ENCODE measurements at regions not wholly inside any gene's neighbourhood (a gene's known extent, or its start where the extent isn't known, plus 50 kb on each side); places are given as distances from the start of the nearest gene placed in this dataset.
A peak's percentile ranks its signal among the peaks of the same experiment; 100 is the strongest.
"Not testable (repeated sequence)": the region's sequence is repeated elsewhere in the genome, so short reads cannot be mapped to it uniquely, and the experiment has no call there.

DNA sequence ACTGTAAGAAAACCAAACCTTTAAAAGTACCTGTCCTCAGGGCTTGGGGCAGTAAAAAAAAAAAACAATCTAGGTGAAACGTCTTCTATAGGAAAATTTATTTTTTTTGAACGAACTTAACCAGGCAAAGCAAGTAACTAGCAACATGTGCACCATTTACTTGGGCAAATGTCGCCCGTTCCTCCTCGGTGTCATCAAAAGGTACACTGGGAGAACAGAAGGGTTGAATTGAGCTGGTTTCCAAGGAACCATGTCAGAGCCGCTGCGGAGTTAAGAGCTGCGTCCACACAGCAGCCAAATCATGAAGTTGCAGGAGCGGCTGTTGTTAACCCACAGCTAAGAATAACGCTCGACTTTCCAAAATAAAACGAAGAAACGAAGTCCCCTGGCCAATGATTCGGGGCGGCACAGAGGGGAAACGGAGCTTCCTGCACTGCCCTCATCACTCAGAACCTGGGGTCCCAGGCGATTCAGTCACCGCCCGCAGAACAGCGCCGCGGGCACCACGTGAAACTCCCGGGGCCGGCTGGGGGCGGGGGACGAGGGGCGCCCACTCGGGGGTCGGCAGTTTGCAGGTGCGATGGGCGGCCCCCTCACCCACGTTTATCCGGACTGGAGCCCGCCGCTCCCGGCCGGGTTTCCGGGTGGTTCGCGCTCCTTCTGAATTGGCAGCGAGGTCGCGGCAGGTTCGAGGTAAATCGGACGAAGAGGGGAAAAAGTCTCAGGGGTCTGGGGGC, 53.6 kb upstream of the PLGLB1 start:
- DNase-seq (ENCODE audit: low read depth): peak; percentile 13

DNA sequence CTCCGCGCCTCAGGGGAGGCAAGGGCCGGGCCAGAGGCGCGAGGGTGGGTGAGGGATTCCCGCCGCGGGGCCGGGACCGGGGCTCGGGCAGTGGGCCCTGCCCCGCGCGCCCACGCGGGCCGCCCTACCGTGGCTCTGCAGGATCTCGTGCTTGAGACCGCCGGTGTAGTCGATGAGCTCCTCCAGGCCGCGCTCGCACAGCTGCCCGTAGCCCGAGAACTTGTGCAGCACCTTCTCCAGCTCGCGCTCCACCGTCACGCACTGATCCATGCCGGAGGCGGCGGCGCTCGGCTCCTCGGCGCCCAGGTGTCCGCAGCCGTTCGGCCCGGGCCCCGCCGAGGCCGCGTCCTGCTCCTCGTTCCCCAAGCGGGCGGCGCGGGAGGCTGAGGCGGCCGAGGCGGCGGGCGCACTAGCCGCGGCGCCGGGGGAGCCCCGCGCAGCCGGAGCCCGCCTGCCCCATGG, 54.2 kb upstream of the PLGLB1 start:
- DNase-seq (ENCODE audit: low read depth): peak; percentile 65

DNA sequence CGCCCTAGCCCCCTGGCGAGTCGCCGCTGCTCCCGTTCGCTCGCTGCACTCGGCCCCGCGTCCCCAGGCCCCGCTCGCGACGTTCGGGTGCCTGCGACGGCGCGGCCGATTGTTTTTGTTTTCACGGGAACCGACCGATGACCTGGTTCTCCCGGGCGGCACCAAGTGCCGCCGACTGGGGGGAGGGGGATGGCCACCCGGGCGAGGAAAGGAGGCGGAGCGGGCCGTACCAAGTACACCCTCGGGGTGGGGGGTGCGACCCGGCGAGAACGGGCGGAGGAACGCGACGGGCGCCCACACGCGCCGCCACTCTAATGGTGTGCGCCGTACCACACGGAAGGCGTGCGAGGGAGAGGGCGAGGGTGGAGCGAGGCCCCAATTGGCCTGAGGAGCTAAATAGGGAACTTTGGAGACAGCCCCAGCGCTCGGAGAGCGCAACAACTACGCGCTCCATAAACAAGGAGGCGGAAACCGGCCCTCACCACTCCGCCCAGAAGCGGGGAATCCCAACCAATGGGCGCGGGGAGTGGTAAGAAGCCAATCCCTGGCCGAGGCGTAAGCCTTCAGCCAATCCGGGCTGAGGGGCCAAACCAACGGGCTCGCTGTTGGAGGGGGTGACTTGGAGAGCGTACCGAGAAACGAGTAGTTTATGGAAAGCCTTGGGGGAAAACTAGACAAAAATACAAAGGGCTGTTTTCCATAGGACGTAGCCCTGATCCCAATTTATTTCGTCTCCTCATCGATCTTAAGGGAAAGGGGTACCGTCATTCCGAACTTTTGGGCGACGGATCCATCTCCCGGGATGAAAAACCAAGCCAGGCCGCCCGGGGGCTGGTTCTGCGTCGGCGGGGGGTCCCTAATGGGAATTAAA, 54.8 kb upstream of the PLGLB1 start:
- DNase-seq (ENCODE audit: low read depth): peak; percentile 86

DNA sequence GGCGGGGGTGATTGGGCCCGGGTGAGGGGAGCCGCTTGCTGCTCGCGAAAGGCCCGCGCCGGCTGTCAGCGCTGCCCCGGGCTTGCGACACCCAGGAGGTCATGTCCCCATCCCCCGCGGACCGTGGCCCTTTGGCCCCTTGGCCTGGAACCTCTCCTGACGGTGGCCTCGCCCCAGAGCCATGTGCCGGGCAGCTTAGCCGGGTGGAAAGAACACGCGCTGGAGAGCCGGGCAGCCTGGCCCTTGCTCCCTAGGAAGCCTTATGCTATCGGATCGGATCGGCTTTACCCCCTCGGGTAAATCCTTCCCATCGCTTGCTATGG, 55.4 kb upstream of the PLGLB1 start:
- DNase-seq (ENCODE audit: low read depth): not testable (repeated sequence)

DNA sequence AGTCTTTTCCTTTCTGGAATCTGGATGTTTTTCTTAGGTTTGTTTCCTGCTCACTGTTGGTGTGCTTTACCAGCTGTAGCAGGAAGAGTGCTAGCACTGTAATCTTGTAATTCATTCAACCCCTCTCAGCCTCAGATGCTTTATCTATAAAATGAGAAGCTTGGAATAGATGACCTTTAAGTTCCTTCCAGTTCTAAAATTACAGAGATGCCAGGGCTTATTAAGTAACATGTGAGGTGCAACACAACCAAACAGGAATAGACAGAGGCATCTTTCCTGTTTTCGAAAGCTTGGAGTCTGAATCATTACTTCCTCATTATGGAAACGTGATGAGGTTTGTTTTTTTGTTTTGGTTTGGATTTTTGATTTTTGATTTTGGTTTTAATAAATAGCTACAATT, 60.1 kb upstream of the PLGLB1 start:
- DNase-seq (ENCODE audit: low read depth): not testable (repeated sequence)

DNA sequence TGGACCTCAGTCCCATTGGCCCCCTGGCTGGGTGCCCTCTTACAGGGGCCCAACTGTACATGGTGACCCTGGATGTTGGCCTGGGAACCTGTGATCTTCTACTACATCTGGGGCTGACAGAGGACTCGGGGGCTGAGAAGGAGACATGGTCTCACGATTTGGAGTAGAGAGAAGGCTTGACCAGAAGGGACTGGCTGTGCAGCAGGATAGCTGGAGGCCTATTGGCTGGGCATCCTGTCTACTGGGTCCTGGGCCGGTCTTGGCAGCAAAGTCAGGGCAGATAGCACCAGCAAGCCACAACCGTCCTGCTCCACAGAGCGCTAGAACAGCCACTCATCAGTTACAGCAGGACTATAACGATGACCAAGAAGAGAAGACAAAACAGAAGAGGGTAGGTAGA, 66.4 kb upstream of the PLGLB1 start:
- not testable (repeated sequence) for DNase-seq (ENCODE audit: low read depth)

DNA sequence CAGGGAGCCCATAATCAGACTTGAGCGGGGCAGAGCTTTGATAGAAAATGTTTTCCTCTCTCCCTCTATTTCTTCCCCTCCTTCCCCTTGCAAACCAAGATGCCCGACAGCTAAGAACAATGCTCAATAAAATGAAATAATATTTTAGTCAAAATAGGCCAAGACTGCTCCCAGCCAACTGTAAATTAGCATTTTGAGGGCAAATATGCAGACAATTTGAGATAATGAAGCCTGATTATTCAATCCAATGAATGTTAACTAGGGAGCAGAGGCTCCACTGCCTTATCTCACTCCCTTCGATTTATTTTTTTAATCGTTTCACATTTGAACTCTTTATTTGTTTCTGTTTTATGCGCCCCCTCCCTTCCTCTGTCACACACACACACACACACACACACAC, 67.8 kb upstream of the PLGLB1 start:
- DNase-seq (ENCODE audit: low read depth): not testable (repeated sequence)

DNA sequence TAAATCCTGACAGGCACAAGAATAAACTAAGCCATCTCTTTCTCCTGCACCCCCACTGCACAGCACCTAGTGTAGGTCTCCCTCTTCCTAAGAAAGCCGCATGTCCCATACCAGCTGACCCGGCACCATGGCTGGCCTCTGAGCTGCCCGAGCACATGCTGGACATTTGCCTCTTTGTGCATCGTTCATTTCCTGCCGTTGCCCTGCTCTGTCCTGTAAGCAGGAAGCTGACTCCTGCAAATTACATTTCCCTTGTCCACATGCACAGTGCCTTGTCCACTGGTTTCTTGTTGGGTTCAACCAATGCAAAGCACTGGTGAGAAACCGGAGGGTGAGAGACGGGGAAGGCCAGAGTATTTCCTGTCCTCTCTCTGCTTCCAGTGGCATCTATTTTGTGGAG, 71.6 kb upstream of the PLGLB1 start:
- DNase-seq (ENCODE audit: low read depth): not testable (repeated sequence)

DNA sequence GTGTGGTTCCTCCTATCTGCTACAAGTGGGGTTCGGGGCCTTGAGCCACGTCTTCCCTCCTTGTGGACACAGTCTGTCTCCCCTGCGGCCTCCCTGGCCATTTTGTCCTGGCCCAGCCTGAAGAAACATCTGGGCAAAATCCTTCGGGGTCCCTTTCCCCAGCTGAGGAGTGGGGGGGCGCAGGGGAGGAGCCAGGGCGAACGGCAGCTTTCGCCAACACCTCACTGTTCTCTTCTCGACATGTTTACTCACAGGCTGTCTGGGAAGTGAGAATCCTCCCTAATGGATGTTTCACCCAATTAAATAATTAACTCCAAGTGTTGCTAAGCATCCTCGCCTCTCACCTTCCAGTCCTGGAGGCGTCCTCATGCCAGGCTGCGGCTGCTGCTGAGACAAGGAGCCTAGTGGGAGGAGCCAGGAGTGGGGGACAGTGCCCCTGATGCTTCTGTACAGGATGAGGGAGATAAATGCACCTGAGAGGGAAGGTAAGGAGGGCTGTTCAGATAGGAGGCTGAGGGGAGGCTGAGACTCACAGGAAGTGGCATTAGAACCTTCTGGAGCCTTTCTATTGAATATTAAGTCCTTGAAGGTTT, 72.4 kb upstream of the PLGLB1 start:
- not testable (repeated sequence) for DNase-seq (ENCODE audit: low read depth)

DNA sequence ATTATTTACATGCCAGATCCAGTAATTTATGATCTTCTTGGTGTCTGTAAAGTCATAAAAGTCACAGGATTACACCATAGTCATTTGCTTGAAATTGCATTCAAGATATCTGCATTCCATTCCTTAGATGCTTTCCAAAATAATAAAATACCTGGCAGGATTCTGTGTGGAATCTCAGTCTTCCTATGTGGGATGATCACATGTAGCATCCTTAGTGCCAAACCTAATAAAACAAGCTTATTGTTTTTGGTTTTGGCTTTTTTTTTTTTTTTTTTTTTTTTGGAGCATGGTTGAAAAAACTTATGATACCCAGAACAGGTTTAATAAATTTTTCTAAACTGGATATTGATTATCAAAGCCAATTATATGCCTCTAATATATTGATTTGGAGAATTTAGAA, 74.2 kb upstream of the PLGLB1 start:
- not testable (repeated sequence) for DNase-seq (ENCODE audit: low read depth)

DNA sequence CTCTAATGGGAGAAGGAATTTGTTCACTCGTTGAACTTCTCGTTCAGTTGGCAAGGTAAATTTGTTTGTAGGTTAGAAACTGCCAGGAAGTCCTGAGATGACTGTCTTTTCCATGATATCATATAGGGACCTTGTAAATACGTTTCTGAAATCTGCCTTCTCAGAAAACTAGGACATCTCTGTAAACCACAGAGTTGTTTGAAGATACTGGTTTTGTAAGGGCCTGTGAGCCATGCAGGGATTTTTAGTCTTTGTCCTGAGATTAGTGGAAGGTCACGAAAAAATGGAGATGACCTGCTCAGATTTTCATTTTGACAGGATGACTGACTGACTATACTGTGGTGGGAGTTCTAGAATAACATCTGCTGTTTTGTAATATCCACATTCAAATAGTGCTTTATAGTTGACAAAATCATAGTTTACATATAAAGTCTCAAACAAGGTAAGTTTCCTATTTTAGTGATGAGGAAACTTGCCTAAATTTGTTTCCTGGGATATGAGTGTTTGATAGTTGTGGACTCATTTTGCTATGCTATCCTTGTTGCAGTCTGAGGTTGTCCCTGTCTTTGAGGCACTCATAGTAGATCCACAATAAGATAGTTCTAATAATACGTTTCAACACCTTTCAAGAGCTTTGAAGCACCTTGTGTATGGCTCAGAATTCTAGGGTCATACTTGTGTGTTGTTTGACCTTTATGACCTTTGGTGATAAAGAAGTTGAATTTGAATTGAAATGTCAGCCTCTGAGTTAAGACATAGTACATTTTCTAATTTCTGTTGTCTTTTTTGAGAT, 107.3 kb upstream of the PLGLB1 start:
- DNase-seq (ENCODE audit: low read depth): not testable (repeated sequence)

DNA sequence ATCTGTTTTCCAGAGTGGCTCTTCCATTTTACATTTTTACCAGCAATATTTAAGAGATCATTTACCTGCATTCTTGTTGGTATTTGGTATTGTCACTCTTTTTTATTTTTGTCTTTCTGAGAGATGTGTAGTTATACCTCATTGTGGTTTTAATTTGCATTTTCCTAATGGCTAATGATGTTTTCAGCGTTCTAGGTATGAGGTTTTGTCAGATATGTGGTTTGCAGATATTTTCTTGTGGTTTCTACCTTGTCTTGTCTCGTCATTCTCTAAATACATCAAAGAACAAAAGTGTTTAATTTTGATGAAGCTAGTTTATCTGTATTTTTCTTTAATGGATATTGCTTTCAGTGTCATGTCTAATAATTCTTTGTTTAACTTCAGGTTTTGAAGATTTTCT, 110.9 kb upstream of the PLGLB1 start:
- DNase-seq (ENCODE audit: low read depth): not testable (repeated sequence)

DNA sequence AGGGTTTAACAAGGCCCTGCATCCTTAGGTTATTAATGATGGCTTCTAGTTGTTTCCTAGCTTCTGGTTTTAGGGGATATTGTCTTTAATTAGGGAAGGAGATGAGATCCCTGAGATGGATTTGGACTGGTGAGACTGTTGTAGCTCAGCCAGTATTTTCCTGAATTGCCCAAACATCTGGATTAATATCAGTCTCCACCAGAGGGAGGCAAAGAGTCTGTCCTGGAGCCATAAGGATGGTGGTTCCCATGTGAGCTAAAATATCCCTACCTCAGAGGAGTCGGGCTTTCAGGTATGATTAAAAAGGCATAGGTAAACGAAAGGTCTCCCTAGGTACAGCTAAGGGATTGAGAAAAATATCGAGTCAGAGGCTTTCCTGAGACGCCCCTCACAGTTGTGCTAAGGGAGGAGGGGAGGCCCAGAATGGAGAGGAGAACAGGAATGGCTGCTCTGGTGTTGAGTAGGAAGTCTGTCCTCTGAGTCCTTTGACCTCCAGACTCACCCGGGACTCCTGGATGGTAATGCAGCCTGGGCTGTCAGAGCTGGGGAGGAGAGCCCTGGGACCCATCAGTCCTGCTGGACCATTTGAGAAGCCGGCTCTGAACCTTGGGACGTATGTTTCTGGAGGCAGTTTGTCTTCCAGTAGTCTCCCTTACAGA, 130.3 kb upstream of the PLGLB1 start:
- DNase-seq (ENCODE audit: low read depth): not testable (repeated sequence)

DNA sequence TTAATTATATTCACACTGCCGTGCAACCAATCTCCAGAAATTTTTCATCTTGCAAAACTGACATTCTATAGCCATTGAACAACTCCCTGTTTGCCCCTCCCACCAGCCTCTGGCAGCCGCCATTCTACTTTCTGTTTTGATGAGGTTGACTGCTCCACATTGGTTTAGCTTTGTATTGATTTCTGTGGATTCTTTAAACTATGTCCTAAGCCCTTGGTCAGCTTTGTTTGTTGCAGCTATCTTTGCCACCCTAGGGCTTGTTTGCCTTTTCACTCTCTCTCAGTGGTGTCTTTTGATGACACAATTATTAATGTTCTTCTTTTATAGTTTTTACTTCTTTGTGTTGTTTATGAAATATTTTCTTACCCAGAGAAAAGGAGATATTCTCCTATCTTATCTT, 152.8 kb upstream of the PLGLB1 start:
- DNase-seq (ENCODE audit: low read depth): not testable (repeated sequence)

DNA sequence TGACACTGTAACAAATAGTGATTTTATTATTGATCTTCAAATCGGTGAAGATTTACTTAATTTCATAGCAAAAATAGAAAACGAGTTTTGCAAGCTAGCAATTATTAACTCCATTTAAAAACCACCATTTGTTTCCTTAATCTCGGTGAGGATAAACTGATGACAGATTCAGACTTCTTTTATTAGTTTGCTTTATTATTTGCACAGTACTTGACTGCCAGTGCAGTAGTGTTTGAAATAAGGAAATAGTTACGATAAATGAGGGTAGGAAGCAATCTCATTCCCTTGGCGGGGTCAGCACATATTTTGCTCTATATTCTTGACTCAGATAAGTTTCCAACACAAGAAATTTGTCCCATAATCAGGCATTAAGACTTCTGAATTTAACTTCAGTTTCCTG, 161.7 kb upstream of the PLGLB1 start:
- DNase-seq (ENCODE audit: low read depth): not testable (repeated sequence)

DNA sequence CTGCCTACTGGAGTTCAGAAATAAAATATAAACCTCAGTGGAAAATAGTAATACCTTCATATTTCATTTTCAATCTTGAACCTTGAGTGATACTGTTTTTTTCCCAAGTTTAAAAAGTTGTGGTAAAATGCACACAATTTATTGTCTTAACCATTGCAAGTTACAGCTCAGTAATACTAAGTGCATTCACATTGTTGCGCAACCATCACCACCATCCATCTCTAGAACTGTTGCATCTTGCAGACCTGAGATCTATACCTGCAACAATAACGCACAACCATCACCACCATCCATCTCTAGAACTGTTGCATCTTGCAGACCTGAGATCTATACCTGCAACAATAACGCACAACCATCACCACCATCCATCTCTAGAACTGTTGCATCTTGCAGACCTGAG, 162.6 kb upstream of the PLGLB1 start:
- DNase-seq (ENCODE audit: low read depth): not testable (repeated sequence)

DNA sequence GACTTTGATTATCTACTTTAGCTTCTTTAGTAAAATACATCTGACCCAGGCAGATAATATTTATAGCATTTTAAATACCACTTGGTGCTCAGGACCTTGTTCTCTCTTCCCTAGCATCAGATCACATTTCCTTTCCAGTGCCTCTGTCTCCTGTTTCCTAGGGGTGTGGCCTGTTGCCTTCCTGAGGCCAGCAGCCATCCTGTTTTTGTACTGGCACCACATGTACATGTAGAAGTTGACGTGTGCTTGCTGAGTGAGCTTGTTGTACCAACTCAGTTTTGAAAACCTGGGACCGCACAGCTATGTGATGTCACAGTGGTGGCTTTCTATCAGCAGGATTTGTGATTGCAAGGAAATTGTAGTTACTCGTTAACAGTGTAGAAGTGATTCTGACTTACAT, 167.6 kb upstream of the PLGLB1 start:
- DNase-seq (ENCODE audit: low read depth): not testable (repeated sequence)

DNA sequence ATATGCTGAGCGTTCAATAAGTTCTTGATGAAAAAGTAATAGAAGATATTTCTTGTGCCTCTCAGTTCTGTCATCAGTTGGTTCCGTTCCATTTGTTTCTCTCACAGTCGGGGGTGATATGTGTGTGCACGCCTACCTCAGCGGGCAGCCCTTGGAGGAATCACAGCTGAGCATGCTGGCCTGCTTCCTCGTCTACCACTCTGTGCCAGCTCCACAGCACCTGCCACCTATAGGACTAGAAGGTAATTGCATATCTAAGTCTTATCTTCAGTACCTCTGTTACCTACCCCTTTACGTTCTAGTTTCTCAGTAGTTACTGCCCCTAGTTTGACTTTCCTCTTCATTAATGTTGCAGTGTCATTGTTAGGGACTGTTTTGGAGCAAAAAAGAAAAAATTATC, 171.7 kb upstream of the PLGLB1 start:
- not testable (repeated sequence) for DNase-seq (ENCODE audit: low read depth)

DNA sequence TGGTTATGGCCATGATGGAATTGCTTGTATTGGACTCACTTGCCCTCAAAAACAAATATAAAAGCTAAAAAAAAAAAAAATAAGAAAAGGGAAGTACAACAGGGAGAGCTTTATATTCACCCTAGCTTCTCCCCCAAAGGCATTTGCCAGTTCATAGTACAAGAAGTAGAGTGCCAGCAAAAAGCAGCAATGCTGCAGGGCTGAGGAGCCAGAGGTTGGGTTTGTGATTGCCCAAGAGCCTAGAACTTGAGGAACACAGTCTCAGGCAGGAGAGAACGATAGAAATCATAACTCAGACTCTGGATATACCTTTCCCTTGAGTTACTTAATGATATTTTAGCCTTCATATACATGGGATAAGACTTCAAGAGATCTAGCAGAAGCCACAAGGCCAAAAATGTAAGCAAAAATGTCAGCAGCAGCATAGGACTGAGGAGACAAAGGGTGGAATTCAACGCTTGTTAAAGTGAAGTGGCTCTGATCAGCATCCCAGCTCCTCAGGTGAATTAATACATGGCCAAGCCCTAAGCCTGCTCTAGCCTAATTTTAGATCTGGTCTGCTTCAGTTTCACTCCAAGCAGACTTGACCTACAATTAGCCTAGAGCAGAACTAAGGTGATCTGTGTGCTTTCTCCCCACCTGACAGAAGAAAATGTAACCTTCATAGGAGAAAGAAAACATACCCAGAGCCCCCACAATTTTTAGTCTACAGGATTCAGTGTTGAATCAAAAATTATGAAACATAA, 172.8 kb upstream of the PLGLB1 start:
- not testable (repeated sequence) for DNase-seq (ENCODE audit: low read depth)

DNA sequence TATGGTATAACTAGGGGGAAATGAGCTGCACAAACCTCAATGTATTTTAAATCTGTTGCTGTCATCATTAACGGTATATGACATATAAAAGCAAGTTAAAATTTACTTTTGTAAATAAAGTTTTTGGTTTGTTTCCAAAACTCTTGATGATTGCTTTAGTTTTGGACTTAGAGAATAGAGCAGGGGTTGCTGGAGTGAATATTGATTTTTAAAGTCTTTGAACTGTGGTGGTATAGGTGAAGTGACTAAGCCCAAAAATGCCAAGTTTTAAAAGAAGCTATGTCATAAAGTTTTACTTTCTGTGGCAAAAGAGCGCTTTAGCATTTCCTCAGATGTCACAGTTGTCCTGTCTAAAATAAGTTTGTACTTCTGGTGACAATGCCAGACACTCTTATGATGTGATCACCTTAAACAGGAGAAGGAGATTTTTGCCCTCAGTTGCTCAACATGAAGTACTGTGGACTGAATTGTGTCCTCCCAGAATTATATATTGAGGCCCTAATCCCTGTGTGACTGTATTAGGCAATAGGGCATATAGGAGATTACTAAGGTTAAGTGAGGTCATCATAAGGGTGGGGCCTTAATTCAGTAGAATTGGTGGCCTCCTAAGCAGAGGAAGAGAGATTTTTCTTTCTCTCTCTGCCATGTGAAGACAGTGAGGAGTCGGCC, 175.2 kb upstream of the PLGLB1 start:
- not testable (repeated sequence) for DNase-seq (ENCODE audit: low read depth)

Measured in Daoy (cell line).